ENCODE measurements at regions not wholly inside any gene's neighbourhood (a gene's known extent, or its start where the extent isn't known, plus 50 kb on each side); places are given as distances from the start of the nearest gene placed in this dataset.
A peak's percentile ranks its signal among the peaks of the same experiment; 100 is the strongest.

- no peak overlapping the region for H4K5ac ChIP-seq (ENCODE audit: low read length)
- no peak overlapping the region for H2BK5ac ChIP-seq (ENCODE audit: low read length)
- DNase-seq = peak; percentile 90
- no peak overlapping the region for H3K56ac ChIP-seq (ENCODE audit: low read length)
- H3K4me2 ChIP-seq (ENCODE audit: low read length) = no peak overlapping the region
- no peaks in the 10 kb centered on the region for H3K4me1 ChIP-seq (ENCODE audit: control insufficient read depth, low read depth, low read length)
- H2BK15ac ChIP-seq (replicated peaks; ENCODE audit: low read depth) = no peak overlapping the region
- no peak overlapping the region for H3K9ac ChIP-seq (ENCODE audit: low read length)
- no peak overlapping the region for H3K4ac ChIP-seq (ENCODE audit: low read depth, low read length)
- H3K36me3 ChIP-seq (ENCODE audit: control insufficient read depth, insufficient read depth, low read length) = no peaks in the 10 kb centered on the region
- H3K79me2 ChIP-seq (ENCODE audit: control insufficient read depth, insufficient read depth, low read length) = no peaks in the 10 kb centered on the region
- H4K8ac ChIP-seq (ENCODE audit: low read depth, low read length) = no peak overlapping the region
- H3K18ac ChIP-seq (ENCODE audit: low read length) = no peak overlapping the region
- H2BK120ac ChIP-seq (ENCODE audit: low read depth, low read length) = no peak overlapping the region
- WGBS (ENCODE audit: extremely low coverage, insufficient coverage, low lambda C conversion rate) = no CpG with 5 or more reads among the region's 9 CpGs
- H2AK5ac ChIP-seq (ENCODE audit: low read length) = no peak overlapping the region
- H3K4me3 ChIP-seq (ENCODE audit: low read length) = no peak overlapping the region
- no peak overlapping the region for H3K23ac ChIP-seq (ENCODE audit: low read length)
- H3K27me3 ChIP-seq (ENCODE audit: insufficient read depth, low read length, poor library complexity) = no peaks in the 10 kb centered on the region
- H3K27ac ChIP-seq (ENCODE audit: low read depth, low read length) = no peak overlapping the region
- no peaks in the 10 kb centered on the region for H3K79me1 ChIP-seq (ENCODE audit: low read length)
Measured at GRCh38 chr3:89851974-89852621, 744.7 kb downstream of the EPHA3 start.

GRCh38 chr3:89859757-89860156 lies 752.3 kb downstream of the EPHA3 start:
- Histone ChIP-seq H3K4me1 (ENCODE audit: control insufficient read depth, low read depth, low read length) (no peaks in the 10 kb centered on the region), H3K4me3 (ENCODE audit: low read length) (no peak overlapping the region), H3K4ac (ENCODE audit: low read depth, low read length) (no peak overlapping the region), H3K9ac (ENCODE audit: low read length) (no peak overlapping the region), H3K56ac (ENCODE audit: low read length) (no peak overlapping the region), H3K79me1 (ENCODE audit: low read length) (no peaks in the 10 kb centered on the region), H4K8ac (ENCODE audit: low read depth, low read length) (no peak overlapping the region), H3K23ac (ENCODE audit: low read length) (no peak overlapping the region), H2AK5ac (ENCODE audit: low read length) (no peak overlapping the region), H3K4me2 (ENCODE audit: low read length) (no peak overlapping the region), H2BK120ac (ENCODE audit: low read depth, low read length) (peak overlapping the region; percentile 45), H4K5ac (ENCODE audit: low read length) (no peak overlapping the region), H3K36me3 (ENCODE audit: control insufficient read depth, insufficient read depth, low read length) (no peaks in the 10 kb centered on the region), H3K79me2 (ENCODE audit: control insufficient read depth, insufficient read depth, low read length) (no peaks in the 10 kb centered on the region), H3K27me3 (ENCODE audit: insufficient read depth, low read length, poor library complexity) (no peaks in the 10 kb centered on the region), H2BK15ac (replicated peaks; ENCODE audit: low read depth) (no peak overlapping the region), H3K18ac (ENCODE audit: low read length) (no peak overlapping the region), H2BK5ac (ENCODE audit: low read length) (peak overlapping the region; percentile 28), H3K27ac (ENCODE audit: low read depth, low read length) (no peak overlapping the region)
- no peak for DNase-seq
- no CpG with 5 or more reads among the region's 2 CpGs for WGBS (ENCODE audit: extremely low coverage, insufficient coverage, low lambda C conversion rate)

- Histone ChIP-seq H3K18ac (ENCODE audit: low read length) (no peak overlapping the region), H3K4ac (ENCODE audit: low read depth, low read length) (no peak overlapping the region), H4K5ac (ENCODE audit: low read length) (no peak overlapping the region), H2BK120ac (ENCODE audit: low read depth, low read length) (no peak overlapping the region), H3K79me2 (ENCODE audit: control insufficient read depth, insufficient read depth, low read length) (no peaks in the 10 kb centered on the region), H3K27me3 (ENCODE audit: insufficient read depth, low read length, poor library complexity) (no peaks in the 10 kb centered on the region), H3K4me3 (ENCODE audit: low read length) (no peak overlapping the region), H2AK5ac (ENCODE audit: low read length) (no peak overlapping the region), H3K4me1 (ENCODE audit: control insufficient read depth, low read depth, low read length) (no peaks in the 10 kb centered on the region), H3K9ac (ENCODE audit: low read length) (no peak overlapping the region), H3K56ac (ENCODE audit: low read length) (no peak overlapping the region), H3K79me1 (ENCODE audit: low read length) (no peaks in the 10 kb centered on the region), H2BK5ac (ENCODE audit: low read length) (no peak overlapping the region), H3K4me2 (ENCODE audit: low read length) (no peak overlapping the region), H3K23ac (ENCODE audit: low read length) (no peak overlapping the region), H4K8ac (ENCODE audit: low read depth, low read length) (no peak overlapping the region), H2BK15ac (replicated peaks; ENCODE audit: low read depth) (no peak overlapping the region), H3K27ac (ENCODE audit: low read depth, low read length) (no peak overlapping the region), H3K36me3 (ENCODE audit: control insufficient read depth, insufficient read depth, low read length) (no peaks in the 10 kb centered on the region)
- no peak for DNase-seq
- no CpG with 5 or more reads among the region's 1 CpG for WGBS (ENCODE audit: extremely low coverage, insufficient coverage, low lambda C conversion rate)
Measured at GRCh38 chr3:89867286-89867685, 759.9 kb downstream of the EPHA3 start.

GRCh38 chr3:89876116-89876515 lies 768.7 kb downstream of the EPHA3 start:
- H3K79me2 ChIP-seq (ENCODE audit: control insufficient read depth, insufficient read depth, low read length) = no peaks in the 10 kb centered on the region
- no peaks in the 10 kb centered on the region for H3K36me3 ChIP-seq (ENCODE audit: control insufficient read depth, insufficient read depth, low read length)
- no peak overlapping the region for H2BK15ac ChIP-seq (replicated peaks; ENCODE audit: low read depth)
- no peaks in the 10 kb centered on the region for H3K79me1 ChIP-seq (ENCODE audit: low read length)
- no peak overlapping the region for H2BK120ac ChIP-seq (ENCODE audit: low read depth, low read length)
- DNase-seq = no peak
- WGBS (ENCODE audit: extremely low coverage, insufficient coverage, low lambda C conversion rate) = no CpG with 5 or more reads among the region's 3 CpGs
- no peak overlapping the region for H4K8ac ChIP-seq (ENCODE audit: low read depth, low read length)
- no peak overlapping the region for H3K4ac ChIP-seq (ENCODE audit: low read depth, low read length)
- no peaks in the 10 kb centered on the region for H3K4me1 ChIP-seq (ENCODE audit: control insufficient read depth, low read depth, low read length)
- H3K18ac ChIP-seq (ENCODE audit: low read length) = no peak overlapping the region
- no peak overlapping the region for H2AK5ac ChIP-seq (ENCODE audit: low read length)
- no peak overlapping the region for H3K27ac ChIP-seq (ENCODE audit: low read depth, low read length)
- H3K56ac ChIP-seq (ENCODE audit: low read length) = no peak overlapping the region
- no peaks in the 10 kb centered on the region for H3K27me3 ChIP-seq (ENCODE audit: insufficient read depth, low read length, poor library complexity)
- no peak overlapping the region for H3K4me2 ChIP-seq (ENCODE audit: low read length)
- no peak overlapping the region for H2BK5ac ChIP-seq (ENCODE audit: low read length)
- H3K4me3 ChIP-seq (ENCODE audit: low read length) = no peak overlapping the region
- no peak overlapping the region for H4K5ac ChIP-seq (ENCODE audit: low read length)
- no peak overlapping the region for H3K9ac ChIP-seq (ENCODE audit: low read length)
- no peak overlapping the region for H3K23ac ChIP-seq (ENCODE audit: low read length)

GRCh38 chr3:89877230-89877629 lies 769.8 kb downstream of the EPHA3 start:
- Histone ChIP-seq H4K8ac (ENCODE audit: low read depth, low read length) (no peak overlapping the region), H3K4me2 (ENCODE audit: low read length) (no peak overlapping the region), H3K27ac (ENCODE audit: low read depth, low read length) (no peak overlapping the region), H3K23ac (ENCODE audit: low read length) (no peak overlapping the region), H3K79me1 (ENCODE audit: low read length) (no peaks in the 10 kb centered on the region), H3K56ac (ENCODE audit: low read length) (no peak overlapping the region), H2BK15ac (replicated peaks; ENCODE audit: low read depth) (no peak overlapping the region), H3K36me3 (ENCODE audit: control insufficient read depth, insufficient read depth, low read length) (no peaks in the 10 kb centered on the region), H2AK5ac (ENCODE audit: low read length) (peak overlapping the region; percentile 5), H3K18ac (ENCODE audit: low read length) (no peak overlapping the region), H3K79me2 (ENCODE audit: control insufficient read depth, insufficient read depth, low read length) (no peaks in the 10 kb centered on the region), H4K5ac (ENCODE audit: low read length) (no peak overlapping the region), H3K4me1 (ENCODE audit: control insufficient read depth, low read depth, low read length) (no peaks in the 10 kb centered on the region), H3K27me3 (ENCODE audit: insufficient read depth, low read length, poor library complexity) (no peaks in the 10 kb centered on the region), H2BK5ac (ENCODE audit: low read length) (no peak overlapping the region), H3K4me3 (ENCODE audit: low read length) (no peak overlapping the region), H2BK120ac (ENCODE audit: low read depth, low read length) (no peak overlapping the region), H3K4ac (ENCODE audit: low read depth, low read length) (no peak overlapping the region), H3K9ac (ENCODE audit: low read length) (no peak overlapping the region)
- no peak for DNase-seq
- WGBS (ENCODE audit: extremely low coverage, insufficient coverage, low lambda C conversion rate) = no CpG with 5 or more reads among the region's 2 CpGs

GRCh38 chr3:89889386-89889785 lies 782.0 kb downstream of the EPHA3 start:
- H2BK15ac ChIP-seq (replicated peaks; ENCODE audit: low read depth) = no peak overlapping the region
- H3K4me3 ChIP-seq (ENCODE audit: low read length) = no peak overlapping the region
- H3K56ac ChIP-seq (ENCODE audit: low read length) = no peak overlapping the region

More at GRCh38 chr3:89889386-89889785, 782.0 kb downstream of the EPHA3 start:
- no peak overlapping the region for H3K4ac ChIP-seq (ENCODE audit: low read depth, low read length)
- no peak overlapping the region for H3K23ac ChIP-seq (ENCODE audit: low read length)
- no peak overlapping the region for H4K5ac ChIP-seq (ENCODE audit: low read length)
- H3K79me2 ChIP-seq (ENCODE audit: control insufficient read depth, insufficient read depth, low read length) = no peaks in the 10 kb centered on the region
- H3K27me3 ChIP-seq (ENCODE audit: insufficient read depth, low read length, poor library complexity) = no peaks in the 10 kb centered on the region
- no peak overlapping the region for H4K8ac ChIP-seq (ENCODE audit: low read depth, low read length)
- H2AK5ac ChIP-seq (ENCODE audit: low read length) = no peak overlapping the region
- no peak overlapping the region for H2BK120ac ChIP-seq (ENCODE audit: low read depth, low read length)
- no peak overlapping the region for H3K9ac ChIP-seq (ENCODE audit: low read length)
- H2BK5ac ChIP-seq (ENCODE audit: low read length) = peak overlapping the region; percentile 54
- H3K27ac ChIP-seq (ENCODE audit: low read depth, low read length) = no peak overlapping the region
- H3K18ac ChIP-seq (ENCODE audit: low read length) = no peak overlapping the region
- H3K4me2 ChIP-seq (ENCODE audit: low read length) = no peak overlapping the region
- peaks cover 5% of the 10 kb centered on the region for H3K4me1 ChIP-seq (ENCODE audit: control insufficient read depth, low read depth, low read length)
- DNase-seq = peak; percentile 92
- no peaks in the 10 kb centered on the region for H3K79me1 ChIP-seq (ENCODE audit: low read length)
- no peaks in the 10 kb centered on the region for H3K36me3 ChIP-seq (ENCODE audit: control insufficient read depth, insufficient read depth, low read length)
